Aorta (tissue), 5 donors: ENCODE measurements at regions not wholly inside any gene's neighbourhood (a gene's known extent, or its start where the extent isn't known, plus 50 kb on each side); places are given as distances from the start of the nearest gene placed in this dataset.

Experiments used
- ATAC-seq: fragments of 200-7000 bp; cut with Tn5 transposase; one replicate; pipeline ENCODE4 v1.9.1; 2022; ENCODE audit warnings: moderate library complexity; ENCODE audit not compliant: low FRiP score
- DNase-seq, 2 donors: peaks; one replicate each; pipeline ENCODE4 v3.0.0-alpha.2; 2020
- H3K27ac ChIP-seq, 2 donors: one replicate each; pipeline ENCODE4 v1.5.1; 2013; ENCODE audit warnings: low read length in 2 of 2, mild to moderate bottlenecking in 2 of 2, moderate library complexity in 2 of 2, control low read depth in 1 of 2, inconsistent platforms in 1 of 2, low read depth in 1 of 2
- H3K27me3 ChIP-seq, 2 donors: one replicate each; pipeline ENCODE4 v1.6.1; 2013; ENCODE audit warnings: control low read depth in 1 of 2, low read length in 1 of 2, mild to moderate bottlenecking in 1 of 2, moderate library complexity in 1 of 2; ENCODE audit not compliant: insufficient read depth in 2 of 2, control insufficient read depth in 1 of 2
- H3K36me3 ChIP-seq, 2 donors: one replicate each; pipeline ENCODE4 v1.6.1; 2013; ENCODE audit warnings: control low read depth in 1 of 2, low read length in 1 of 2, mild to moderate bottlenecking in 1 of 2; ENCODE audit not compliant: insufficient read depth in 2 of 2, control insufficient read depth in 1 of 2
- H3K4me1 ChIP-seq, 2 donors: one replicate each; pipeline ENCODE4 v1.6.1; 2013; ENCODE audit warnings: low read length in 2 of 2, control low read depth in 1 of 2, mild to moderate bottlenecking in 1 of 2, moderate library complexity in 1 of 2; ENCODE audit not compliant: insufficient read depth in 2 of 2, control insufficient read depth in 1 of 2
- H3K4me3 ChIP-seq, 2 donors: one replicate each; pipeline ENCODE4 v1.5.1; 2013; ENCODE audit warnings: low read length in 2 of 2, control low read depth in 1 of 2, mild to moderate bottlenecking in 1 of 2
- H3K9me3 ChIP-seq: one replicate; pipeline ENCODE4 v1.6.1; 2013; ENCODE audit warnings: mild to moderate bottlenecking, low read length; ENCODE audit not compliant: control insufficient read depth
- WGBS, 2 donors: extraction: QIAGEN DNeasy Blood & Tissue Kit; methylation state at CpG; one replicate each; pipeline ENCODE4 v1.1.7; 2013; 5-methylcytosine and 5-hydroxymethylcytosine counted together
- intact Hi-C, 2 donors: fragments of 100-400 bp; cut with DNase I; formaldehyde crosslinking; loops; one replicate each; pipeline versions ENCODE4 v1.14.2 to v1.15.0; 2022
- donor health status: healthy with polysubstance abuse.
- donor health status: Bipolar disorder and iron deficiency.
- donor health status: DM: no; HTN: no; CAD: no.
- donor health status: DM: no; HTN: no; CAD: no.
- donor health status: DM: yes; HTN: yes; CAD: no.

- no peaks in the 10 kb centered on the region for H3K9me3 ChIP-seq
- WGBS, 2 donors: 13 to 19% methylated on average over 4 of the region's 4 CpGs
- ATAC-seq: no peak
- no peak overlapping the region for H3K4me3 ChIP-seq
- DNase-seq: no peak
- no peaks in the 10 kb centered on the region for H3K4me1 ChIP-seq
- H3K27me3 ChIP-seq: no peaks in the 10 kb centered on the region
- no peak overlapping the region for H3K27ac ChIP-seq
- intact Hi-C loops: no loop called here
- no peaks in the 10 kb centered on the region for H3K36me3 ChIP-seq
Measured at GRCh38 chr6:112651239-112651638, 304.1 kb downstream of the RFPL4B start.

- Histone ChIP-seq H3K27ac (no peak overlapping the region), H3K36me3 (no peaks in the 10 kb centered on the region), H3K4me1 (no peaks in the 10 kb centered on the region), H3K27me3 (no peaks in the 10 kb centered on the region), H3K9me3 (no peaks in the 10 kb centered on the region), H3K4me3 (no peak overlapping the region)
- intact Hi-C loops: no loop called here
- no peak for DNase-seq
- no peak for ATAC-seq
Measured at GRCh38 chr6:112659912-112660311, 312.8 kb downstream of the RFPL4B start.

- ATAC-seq: no peak
- Histone ChIP-seq H3K36me3 (no peaks in the 10 kb centered on the region), H3K27me3 (no peaks in the 10 kb centered on the region), H3K4me3 (no peak overlapping the region), H3K4me1 (no peaks in the 10 kb centered on the region), H3K9me3 (no peaks in the 10 kb centered on the region), H3K27ac (no peak overlapping the region)
- no peak for DNase-seq
- intact Hi-C loops: no loop called here
- WGBS, 2 donors: 85 to 88% methylated on average over 2 of the region's 2 CpGs
Measured at GRCh38 chr6:112660626-112661025, 313.5 kb downstream of the RFPL4B start.

GRCh38 chr6:112663698-112664097 is 316.6 kb downstream of the RFPL4B start:
- no peak overlapping the region for H3K27ac ChIP-seq
- H3K36me3 ChIP-seq: no peaks in the 10 kb centered on the region
- no peaks in the 10 kb centered on the region for H3K27me3 ChIP-seq
- intact Hi-C loops: no loop called here
- no peak overlapping the region for H3K4me3 ChIP-seq
- no peaks in the 10 kb centered on the region for H3K9me3 ChIP-seq
- no peaks in the 10 kb centered on the region for H3K4me1 ChIP-seq
- DNase-seq (no peak), ATAC-seq (no peak)
- WGBS, 2 donors: 85 to 88% methylated on average over 4 of the region's 4 CpGs

- H3K27me3 ChIP-seq: no peaks in the 10 kb centered on the region
Measured at GRCh38 chr6:112665114-112665513, 318.0 kb downstream of the RFPL4B start.

GRCh38 chr6:112665815-112666214 is 318.7 kb downstream of the RFPL4B start:
- Histone ChIP-seq H3K36me3 (no peaks in the 10 kb centered on the region), H3K4me3 (no peak overlapping the region), H3K4me1 (no peaks in the 10 kb centered on the region), H3K27ac (no peak overlapping the region), H3K27me3 (no peaks in the 10 kb centered on the region), H3K9me3 (no peaks in the 10 kb centered on the region)
- ATAC-seq (no peak), DNase-seq (no peak)
- WGBS, 2 donors: 91 to 93% methylated on average over 1 of the region's 1 CpG
- intact Hi-C loops: no loop called here

More at GRCh38 chr6:112665114-112665513, 318.0 kb downstream of the RFPL4B start:
- intact Hi-C loops: no loop called here
- DNase-seq (no peak), ATAC-seq (no peak)
- Histone ChIP-seq H3K36me3 (no peaks in the 10 kb centered on the region), H3K4me3 (no peak overlapping the region), H3K4me1 (no peaks in the 10 kb centered on the region), H3K9me3 (no peaks in the 10 kb centered on the region), H3K27ac (no peak overlapping the region)
- WGBS, 2 donors: 70 to 76% methylated on average over 2 of the region's 2 CpGs

GRCh38 chr6:112667427-112667826 is 320.3 kb downstream of the RFPL4B start:
- intact Hi-C loops: no loop called here
- Histone ChIP-seq H3K4me3 (no peak overlapping the region), H3K9me3 (no peaks in the 10 kb centered on the region), H3K4me1 (no peaks in the 10 kb centered on the region), H3K27me3 (no peaks in the 10 kb centered on the region), H3K36me3 (no peaks in the 10 kb centered on the region), H3K27ac (no peak overlapping the region)
- ATAC-seq: no peak
- no peak for DNase-seq

GRCh38 chr6:112680091-112680490 is 333.0 kb downstream of the RFPL4B start:
- DNase-seq (no peak), ATAC-seq (no peak)
- Histone ChIP-seq H3K27ac (no peak overlapping the region), H3K4me1 (no peaks in the 10 kb centered on the region), H3K27me3 (no peaks in the 10 kb centered on the region), H3K4me3 (no peak overlapping the region), H3K36me3 (no peaks in the 10 kb centered on the region), H3K9me3 (no peaks in the 10 kb centered on the region)
- intact Hi-C loops: no loop called here

GRCh38 chr6:112682071-112682470 is 334.9 kb downstream of the RFPL4B start:
- H3K27ac ChIP-seq: no peak overlapping the region
- H3K4me1 ChIP-seq: no peaks in the 10 kb centered on the region
- no peaks in the 10 kb centered on the region for H3K27me3 ChIP-seq
- intact Hi-C loops: no loop called here
- H3K4me3 ChIP-seq: no peak overlapping the region
- 90 to 97% methylated on average over 5 of the region's 5 CpGs for WGBS, 2 donors
- DNase-seq (no peak), ATAC-seq (no peak)
- H3K9me3 ChIP-seq: no peaks in the 10 kb centered on the region
- H3K36me3 ChIP-seq: no peaks in the 10 kb centered on the region
